Thymus (tissue), 11 donors: ENCODE measurements at regions not wholly inside any gene's neighbourhood (a gene's known extent, or its start where the extent isn't known, plus 50 kb on each side); places are given as distances from the start of the nearest gene placed in this dataset.

Source experiments
- DNase-seq, 9 donors: peaks; one replicate each; pipeline ENCODE4 v3.0.0-alpha.2; 2013; ENCODE audit warnings: low spot score in 9 of 9, low read depth in 6 of 9, missing footprints in 1 of 9
- H3K27ac ChIP-seq, 2 donors: one replicate each; pipeline ENCODE4 v1.5.1; 2013; ENCODE audit warnings: control low read depth in 1 of 2, low read depth in 1 of 2, low read length in 1 of 2, mild to moderate bottlenecking in 1 of 2, moderate library complexity in 1 of 2
- H3K27me3 ChIP-seq, 2 donors: one replicate each; pipeline ENCODE4 v1.5.1; 2013; ENCODE audit warnings: low read length in 1 of 2; ENCODE audit not compliant: control insufficient read depth in 2 of 2, insufficient read depth in 1 of 2
- H3K36me3 ChIP-seq, 2 donors: one replicate each; pipeline ENCODE4 v1.5.1; 2013; ENCODE audit warnings: low read length in 1 of 2, mild to moderate bottlenecking in 1 of 2, moderate library complexity in 1 of 2; ENCODE audit not compliant: control insufficient read depth in 2 of 2, insufficient read depth in 2 of 2
- H3K4me1 ChIP-seq, 2 donors: one replicate each; pipeline ENCODE4 v1.5.1; 2013; ENCODE audit warnings: low read length in 2 of 2; ENCODE audit not compliant: control insufficient read depth in 2 of 2, insufficient read depth in 2 of 2
- H3K4me3 ChIP-seq, 2 donors: one replicate each; pipeline ENCODE4 v1.5.1; 2013; ENCODE audit warnings: low read length in 2 of 2, control low read depth in 1 of 2, mild to moderate bottlenecking in 1 of 2
- H3K9me3 ChIP-seq, 2 donors: one replicate each; pipeline ENCODE4 v1.5.1; 2013; ENCODE audit warnings: low read length in 1 of 2, mild to moderate bottlenecking in 1 of 2; ENCODE audit not compliant: control insufficient read depth in 2 of 2, insufficient read depth in 1 of 2
- WGBS: extraction: QIAGEN DNeasy Blood & Tissue Kit; methylation state at CpG from one replicate; pipeline ENCODE4 v1.1.7; 2013; 5-methylcytosine and 5-hydroxymethylcytosine counted together
- donor health status: healthy.

- no peaks in the 10 kb centered on the region for H3K27me3 ChIP-seq
- H3K4me1 ChIP-seq, result no peaks in the 10 kb centered on the region
- no peak overlapping the region for H3K4me3 ChIP-seq
- H3K9me3 ChIP-seq, result no peaks in the 10 kb centered on the region
- H3K36me3 ChIP-seq, result no peaks in the 10 kb centered on the region
- H3K27ac ChIP-seq, result no peak overlapping the region
- no peak for DNase-seq
- over 99% methylated on average over 5 of the region's 5 CpGs for WGBS
These were observed 186.2 kb upstream of the SYNDIG1 start for GRCh38 chr20:24283186-24283585.

- Histone ChIP-seq H3K4me1 (peaks cover 0 to 2% of the 10 kb centered on the region in 2 donors), H3K27ac (no peak overlapping the region), H3K36me3 (no peaks in the 10 kb centered on the region), H3K9me3 (no peaks in the 10 kb centered on the region), H3K27me3 (no peaks in the 10 kb centered on the region), H3K4me3 (no peak overlapping the region)
- 97% methylated on average over 9 of the region's 9 CpGs for WGBS
- DNase-seq, result no peak
These were observed 192.2 kb upstream of the SYNDIG1 start for GRCh38 chr20:24277196-24277595.

- H3K36me3 ChIP-seq, result no peaks in the 10 kb centered on the region
- WGBS, result 83% methylated on average over 3 of the region's 3 CpGs
- peaks cover 0 to 2% of the 10 kb centered on the region in 2 donors for H3K4me1 ChIP-seq
- H3K4me3 ChIP-seq, result no peak overlapping the region
- no peak for DNase-seq
- H3K27ac ChIP-seq, result no peak overlapping the region
- no peaks in the 10 kb centered on the region for H3K9me3 ChIP-seq
- no peaks in the 10 kb centered on the region for H3K27me3 ChIP-seq
These were observed 193.3 kb upstream of the SYNDIG1 start for GRCh38 chr20:24275946-24276705.

- H3K4me1 ChIP-seq, result peaks cover 0 to 2% of the 10 kb centered on the region in 2 donors
- no peak for DNase-seq
- H3K27me3 ChIP-seq, result no peaks in the 10 kb centered on the region
- no peak overlapping the region for H3K27ac ChIP-seq
- H3K9me3 ChIP-seq, result no peaks in the 10 kb centered on the region
- no peaks in the 10 kb centered on the region for H3K36me3 ChIP-seq
- no peak overlapping the region for H3K4me3 ChIP-seq
These were observed 196.2 kb upstream of the SYNDIG1 start for GRCh38 chr20:24273251-24273650.

- no peaks in the 10 kb centered on the region for H3K36me3 ChIP-seq
- no peak overlapping the region for H3K4me3 ChIP-seq
- 91% methylated on average over 3 of the region's 3 CpGs for WGBS
These were observed 208.1 kb upstream of the SYNDIG1 start for GRCh38 chr20:24261351-24261750.

GRCh38 chr20:24257171-24257570 lies 212.3 kb upstream of the SYNDIG1 start:
- 95% methylated on average over 3 of the region's 3 CpGs for WGBS

More at GRCh38 chr20:24261351-24261750, 208.1 kb upstream of the SYNDIG1 start:
- H3K4me1 ChIP-seq, result no peaks in the 10 kb centered on the region
- no peaks in the 10 kb centered on the region for H3K27me3 ChIP-seq
- H3K9me3 ChIP-seq, result no peaks in the 10 kb centered on the region
- no peak overlapping the region for H3K27ac ChIP-seq
- DNase-seq, result no peak

GRCh38 chr20:24256307-24256706 lies 213.1 kb upstream of the SYNDIG1 start:
- no peaks in the 10 kb centered on the region for H3K36me3 ChIP-seq
- H3K4me3 ChIP-seq, result no peak overlapping the region
- no peaks in the 10 kb centered on the region for H3K4me1 ChIP-seq
- H3K27me3 ChIP-seq, result no peaks in the 10 kb centered on the region
- H3K9me3 ChIP-seq, result no peaks in the 10 kb centered on the region
- 93% methylated on average over 9 of the region's 9 CpGs for WGBS
- no peak for DNase-seq
- H3K27ac ChIP-seq, result no peak overlapping the region

More at GRCh38 chr20:24257171-24257570, 212.3 kb upstream of the SYNDIG1 start:
- Histone ChIP-seq H3K27ac (no peak overlapping the region), H3K27me3 (no peaks in the 10 kb centered on the region), H3K36me3 (no peaks in the 10 kb centered on the region), H3K4me3 (no peak overlapping the region), H3K4me1 (no peaks in the 10 kb centered on the region), H3K9me3 (no peaks in the 10 kb centered on the region)
- no peak for DNase-seq

GRCh38 chr20:24254480-24254879 lies 214.9 kb upstream of the SYNDIG1 start:
- Histone ChIP-seq H3K9me3 (no peaks in the 10 kb centered on the region), H3K36me3 (no peaks in the 10 kb centered on the region), H3K27ac (no peak overlapping the region), H3K27me3 (no peaks in the 10 kb centered on the region), H3K4me3 (no peak overlapping the region), H3K4me1 (no peaks in the 10 kb centered on the region)
- WGBS, result 96% methylated on average over 3 of the region's 3 CpGs
- no peak for DNase-seq

- 97% methylated on average over 6 of the region's 6 CpGs for WGBS
- no peaks in the 10 kb centered on the region for H3K36me3 ChIP-seq
- no peak for DNase-seq
- no peak overlapping the region for H3K27ac ChIP-seq
- no peak overlapping the region for H3K4me3 ChIP-seq
- no peaks in the 10 kb centered on the region for H3K27me3 ChIP-seq
- no peaks in the 10 kb centered on the region for H3K9me3 ChIP-seq
- H3K4me1 ChIP-seq, result no peaks in the 10 kb centered on the region
These were observed 216.1 kb upstream of the SYNDIG1 start for GRCh38 chr20:24253321-24253720.
